Hepatic stellate cell (primary cell): ENCODE measurements at regions not wholly inside any gene's neighbourhood (a gene's known extent, or its start where the extent isn't known, plus 50 kb on each side); places are given as distances from the start of the nearest gene placed in this dataset.
"Not testable (repeated sequence)": the region's sequence is repeated elsewhere in the genome, so short reads cannot be mapped to it uniquely, and the experiment has no call there.

ENCODE experiments used
- DNase-seq: peaks from one replicate; pipeline ENCODE4 v3.0.0; 2011; ENCODE audit warnings: low spot score

GRCh38 chr12:47307680-47308399 lies 228.1 kb upstream of the AMIGO2 start:
- DNase-seq: peak; percentile 49

GRCh38 chr12:47306773-47307679 lies 227.3 kb upstream of the AMIGO2 start:
- DNase-seq: not testable (repeated sequence)

- DNase-seq: no peak
Measured at GRCh38 chr12:47306130-47306529, 226.4 kb upstream of the AMIGO2 start.

- no peak for DNase-seq
Measured at GRCh38 chr12:47305464-47305863, 225.7 kb upstream of the AMIGO2 start.

GRCh38 chr12:47303995-47304560 lies 224.3 kb upstream of the AMIGO2 start:
- DNase-seq: no peak

- peak; percentile 40 for DNase-seq
Measured at GRCh38 chr12:47303207-47303606, 223.4 kb upstream of the AMIGO2 start.

- DNase-seq: no peak
Measured at GRCh38 chr12:47302111-47302671, 222.4 kb upstream of the AMIGO2 start.

GRCh38 chr12:47299586-47299985 lies 219.8 kb upstream of the AMIGO2 start:
- no peak for DNase-seq

- no peak for DNase-seq
Measured at GRCh38 chr12:47297993-47298392, 218.2 kb upstream of the AMIGO2 start.

GRCh38 chr12:47296828-47297227 lies 217.1 kb upstream of the AMIGO2 start:
- DNase-seq: no peak

GRCh38 chr12:47293406-47293805 lies 213.6 kb upstream of the AMIGO2 start:
- DNase-seq: no peak

- no peak for DNase-seq
Measured at GRCh38 chr12:47286676-47287075, 206.9 kb upstream of the AMIGO2 start.
